ENCODE measurements at regions not wholly inside any gene's neighbourhood (a gene's known extent, or its start where the extent isn't known, plus 50 kb on each side); places are given as distances from the start of the nearest gene placed in this dataset.

DNA sequence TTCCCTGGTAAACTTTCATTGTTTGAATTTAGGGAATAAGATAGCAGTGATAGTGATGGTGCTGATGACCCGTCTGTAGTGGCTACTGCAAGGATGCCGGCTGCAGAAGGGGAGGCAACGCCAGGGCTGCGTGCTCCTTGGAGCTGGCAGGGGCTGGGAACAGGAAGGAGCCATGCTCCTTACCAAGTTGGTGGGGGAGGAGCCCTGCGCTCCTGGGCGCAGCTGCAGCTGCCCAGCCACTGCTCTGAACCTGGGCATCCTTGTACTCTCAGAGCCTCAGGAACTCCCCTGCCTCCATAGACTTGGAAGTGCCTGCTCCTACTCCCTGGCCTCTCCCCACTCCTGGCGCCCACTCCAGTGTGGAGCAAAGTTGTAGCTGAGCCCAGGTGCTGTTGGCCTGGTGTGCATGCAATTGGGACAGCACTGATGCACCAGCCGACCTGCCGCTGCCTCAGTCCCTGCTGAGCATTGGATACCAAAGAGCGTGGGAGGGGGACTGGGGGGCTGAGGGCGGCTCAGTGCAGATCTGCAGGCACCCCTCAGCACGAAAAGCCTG lies 585.1 kb upstream of the FAM174A start:
- ChIA-PET RAD21 (ENCODE audit: low non-redundant PET in 1 of 2, low total read pairs in 2 of 2, uncharacterized antibody in 2 of 2, unreplicated experiment in 2 of 2) (no interaction called here), POLR2A (no interaction called here), CTCF (no interaction called here)
- no peak for ATAC-seq
- no peaks in the 10 kb centered on the region for H3K9me2 ChIP-seq (ENCODE audit: insufficient read depth)
- no TSS peak for BruUV-seq (replicated peaks)
- H3K9me3 ChIP-seq (ENCODE audit: control insufficient read depth in 1 of 2, insufficient read depth in 1 of 2, low read depth in 1 of 2, low read length in 2 of 2) = no peaks in the 10 kb centered on the region
- H4K20me1 ChIP-seq (ENCODE audit: insufficient read depth) = no peaks in the 10 kb centered on the region
- no peak overlapping the region for H3K4me2 ChIP-seq (ENCODE audit: low read length)
- intact Hi-C loops (cut with micrococcal nuclease) = no loop called here
- H3K4me1 ChIP-seq (ENCODE audit: control insufficient read depth in 1 of 2, insufficient read depth in 2 of 2, low read length in 2 of 2) = no peaks in the 10 kb centered on the region
- H3K36me3 ChIP-seq (ENCODE audit: control insufficient read depth in 1 of 2, insufficient read depth in 2 of 2, low read length in 2 of 2) = no peaks in the 10 kb centered on the region
- no peak overlapping the region for H3K27ac ChIP-seq (ENCODE audit: low read depth, low read length)
- no peaks in the 10 kb centered on the region for H3K79me2 ChIP-seq (ENCODE audit: insufficient read depth, low read length)
- TF ChIP-seq ELF1 (IDR thresholded peaks at IDR 0.05; ENCODE audit: borderline replicate concordance, low read depth) (no peak), POLR2AphosphoS5 (IDR thresholded peaks at IDR 0.05; ENCODE audit: low read depth, low read length) (no peak), RAD21 (IDR thresholded peaks at IDR 0.05; ENCODE audit: low read depth) (no peak), EGR1 (IDR thresholded peaks at IDR 0.05; ENCODE audit: low read depth) (no peak), ZNF274 (IDR thresholded peaks at IDR 0.05; ENCODE audit: low read depth, low read length) (no peak)
- TF ChIP-seq, protein P1, sequence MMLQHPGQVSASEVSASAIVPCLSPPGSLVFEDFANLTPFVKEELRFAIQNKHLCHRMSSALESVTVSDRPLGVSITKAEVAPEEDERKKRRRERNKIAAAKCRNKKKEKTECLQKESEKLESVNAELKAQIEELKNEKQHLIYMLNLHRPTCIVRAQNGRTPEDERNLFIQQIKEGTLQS (IDR thresholded peaks at IDR 0.05) = no peak
- TF ChIP-seq, protein P2, sequence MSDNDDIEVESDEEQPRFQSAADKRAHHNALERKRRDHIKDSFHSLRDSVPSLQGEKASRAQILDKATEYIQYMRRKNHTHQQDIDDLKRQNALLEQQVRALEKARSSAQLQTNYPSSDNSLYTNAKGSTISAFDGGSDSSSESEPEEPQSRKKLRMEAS (IDR thresholded peaks at IDR 0.05) = no peak
- TF ChIP-seq, protein P3, sequence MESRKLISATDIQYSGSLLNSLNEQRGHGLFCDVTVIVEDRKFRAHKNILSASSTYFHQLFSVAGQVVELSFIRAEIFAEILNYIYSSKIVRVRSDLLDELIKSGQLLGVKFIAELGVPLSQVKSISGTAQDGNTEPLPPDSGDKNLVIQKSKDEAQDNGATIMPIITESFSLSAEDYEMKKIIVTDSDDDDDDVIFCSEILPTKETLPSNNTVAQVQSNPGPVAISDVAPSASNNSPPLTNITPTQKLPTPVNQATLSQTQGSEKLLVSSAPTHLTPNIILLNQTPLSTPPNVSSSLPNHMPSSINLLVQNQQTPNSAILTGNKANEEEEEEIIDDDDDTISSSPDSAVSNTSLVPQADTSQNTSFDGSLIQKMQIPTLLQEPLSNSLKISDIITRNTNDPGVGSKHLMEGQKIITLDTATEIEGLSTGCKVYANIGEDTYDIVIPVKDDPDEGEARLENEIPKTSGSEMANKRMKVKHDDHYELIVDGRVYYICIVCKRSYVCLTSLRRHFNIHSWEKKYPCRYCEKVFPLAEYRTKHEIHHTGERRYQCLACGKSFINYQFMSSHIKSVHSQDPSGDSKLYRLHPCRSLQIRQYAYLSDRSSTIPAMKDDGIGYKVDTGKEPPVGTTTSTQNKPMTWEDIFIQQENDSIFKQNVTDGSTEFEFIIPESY (IDR thresholded peaks at IDR 0.05; ENCODE audit: extremely low read depth, insufficient replicate concordance, low read length) = no peak
- TF ChIP-seq, protein P4, sequence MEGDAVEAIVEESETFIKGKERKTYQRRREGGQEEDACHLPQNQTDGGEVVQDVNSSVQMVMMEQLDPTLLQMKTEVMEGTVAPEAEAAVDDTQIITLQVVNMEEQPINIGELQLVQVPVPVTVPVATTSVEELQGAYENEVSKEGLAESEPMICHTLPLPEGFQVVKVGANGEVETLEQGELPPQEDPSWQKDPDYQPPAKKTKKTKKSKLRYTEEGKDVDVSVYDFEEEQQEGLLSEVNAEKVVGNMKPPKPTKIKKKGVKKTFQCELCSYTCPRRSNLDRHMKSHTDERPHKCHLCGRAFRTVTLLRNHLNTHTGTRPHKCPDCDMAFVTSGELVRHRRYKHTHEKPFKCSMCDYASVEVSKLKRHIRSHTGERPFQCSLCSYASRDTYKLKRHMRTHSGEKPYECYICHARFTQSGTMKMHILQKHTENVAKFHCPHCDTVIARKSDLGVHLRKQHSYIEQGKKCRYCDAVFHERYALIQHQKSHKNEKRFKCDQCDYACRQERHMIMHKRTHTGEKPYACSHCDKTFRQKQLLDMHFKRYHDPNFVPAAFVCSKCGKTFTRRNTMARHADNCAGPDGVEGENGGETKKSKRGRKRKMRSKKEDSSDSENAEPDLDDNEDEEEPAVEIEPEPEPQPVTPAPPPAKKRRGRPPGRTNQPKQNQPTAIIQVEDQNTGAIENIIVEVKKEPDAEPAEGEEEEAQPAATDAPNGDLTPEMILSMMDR (IDR thresholded peaks at IDR 0.05 in 2 of 3, conservative IDR thresholded peaks at IDR 0.05 in 1 of 3; ENCODE audit: borderline replicate concordance in 1 of 3, insufficient read depth in 1 of 3, low read depth in 2 of 3, low read length in 2 of 3) = no peak
- DNase-seq (ENCODE audit: low read depth, low spot score) = no peak
- H2AFZ ChIP-seq (ENCODE audit: low read depth, low read length, poor library complexity, severe bottlenecking) = no peak overlapping the region
- H3K4me3 ChIP-seq (replicated peaks in 1 of 2; ENCODE audit: low read depth in 1 of 2, low read length in 2 of 2) = no peak overlapping the region
- no peaks in the 10 kb centered on the region; the same call in 1 of the 2 replicates for H3K27me3 ChIP-seq (ENCODE audit: insufficient read depth, low read length)
- no peak overlapping the region for H3K9ac ChIP-seq (ENCODE audit: low read length)
